ENCODE measurements at regions not wholly inside any gene's neighbourhood (a gene's known extent, or its start where the extent isn't known, plus 50 kb on each side); places are given as distances from the start of the nearest gene placed in this dataset.

DNA sequence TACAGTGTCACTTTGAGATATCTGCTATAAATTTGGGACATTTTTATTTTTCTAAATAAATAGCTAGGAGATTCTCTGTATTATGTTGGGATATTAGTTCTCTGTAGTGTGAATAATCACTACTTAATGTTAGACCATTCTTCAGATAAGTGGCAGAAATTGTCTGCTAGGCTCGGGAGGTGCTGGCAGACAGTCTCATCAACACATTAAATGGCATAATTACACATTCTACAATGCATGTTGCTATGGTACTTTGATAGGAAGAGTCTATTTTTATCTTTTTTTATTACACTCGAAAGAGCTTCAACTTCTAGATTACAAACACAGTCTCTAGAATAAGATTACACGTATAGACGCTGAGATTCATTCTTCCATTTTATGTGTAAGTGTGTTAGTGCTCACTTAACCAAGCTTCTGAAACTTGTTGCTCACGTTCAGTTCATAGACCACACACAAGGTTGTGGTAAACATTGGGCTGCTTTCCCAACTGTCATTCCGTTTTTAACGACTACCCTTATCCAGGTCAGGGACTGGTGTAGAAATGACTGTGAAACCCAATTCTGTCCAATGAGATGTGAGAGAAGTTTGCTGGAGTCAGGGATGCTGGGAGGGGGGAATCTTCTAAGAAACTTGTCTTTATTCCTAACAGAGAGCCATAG lies 78.6 kb downstream of the TPBG start:
- TF ChIP-seq, protein P1, sequence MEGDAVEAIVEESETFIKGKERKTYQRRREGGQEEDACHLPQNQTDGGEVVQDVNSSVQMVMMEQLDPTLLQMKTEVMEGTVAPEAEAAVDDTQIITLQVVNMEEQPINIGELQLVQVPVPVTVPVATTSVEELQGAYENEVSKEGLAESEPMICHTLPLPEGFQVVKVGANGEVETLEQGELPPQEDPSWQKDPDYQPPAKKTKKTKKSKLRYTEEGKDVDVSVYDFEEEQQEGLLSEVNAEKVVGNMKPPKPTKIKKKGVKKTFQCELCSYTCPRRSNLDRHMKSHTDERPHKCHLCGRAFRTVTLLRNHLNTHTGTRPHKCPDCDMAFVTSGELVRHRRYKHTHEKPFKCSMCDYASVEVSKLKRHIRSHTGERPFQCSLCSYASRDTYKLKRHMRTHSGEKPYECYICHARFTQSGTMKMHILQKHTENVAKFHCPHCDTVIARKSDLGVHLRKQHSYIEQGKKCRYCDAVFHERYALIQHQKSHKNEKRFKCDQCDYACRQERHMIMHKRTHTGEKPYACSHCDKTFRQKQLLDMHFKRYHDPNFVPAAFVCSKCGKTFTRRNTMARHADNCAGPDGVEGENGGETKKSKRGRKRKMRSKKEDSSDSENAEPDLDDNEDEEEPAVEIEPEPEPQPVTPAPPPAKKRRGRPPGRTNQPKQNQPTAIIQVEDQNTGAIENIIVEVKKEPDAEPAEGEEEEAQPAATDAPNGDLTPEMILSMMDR (optimal IDR thresholded peaks at IDR 0.05 in 1 of 3, IDR thresholded peaks at IDR 0.05 in 1 of 3, conservative IDR thresholded peaks at IDR 0.05 in 1 of 3; ENCODE audit: extremely low read depth in 1 of 3, insufficient read depth in 2 of 3, low read length in 3 of 3) = no peak
- no peak for TF ChIP-seq EZH2 (IDR thresholded peaks at IDR 0.05; ENCODE audit: low read length)

Data from keratinocyte (primary cell).